Lung microvascular endothelial cell (primary cell): ENCODE measurements at regions not wholly inside any gene's neighbourhood (a gene's known extent, or its start where the extent isn't known, plus 50 kb on each side); places are given as distances from the start of the nearest gene placed in this dataset.
"Not testable (repeated sequence)": the region's sequence is repeated elsewhere in the genome, so short reads cannot be mapped to it uniquely, and the experiment has no call there.

Experiments
- DNase-seq, 2 donors: peaks; one replicate each; pipeline versions ENCODE4 v3.0.0 to v3.0.0-alpha.2; 2010; ENCODE audit warnings: low read depth in 2 of 2

DNA sequence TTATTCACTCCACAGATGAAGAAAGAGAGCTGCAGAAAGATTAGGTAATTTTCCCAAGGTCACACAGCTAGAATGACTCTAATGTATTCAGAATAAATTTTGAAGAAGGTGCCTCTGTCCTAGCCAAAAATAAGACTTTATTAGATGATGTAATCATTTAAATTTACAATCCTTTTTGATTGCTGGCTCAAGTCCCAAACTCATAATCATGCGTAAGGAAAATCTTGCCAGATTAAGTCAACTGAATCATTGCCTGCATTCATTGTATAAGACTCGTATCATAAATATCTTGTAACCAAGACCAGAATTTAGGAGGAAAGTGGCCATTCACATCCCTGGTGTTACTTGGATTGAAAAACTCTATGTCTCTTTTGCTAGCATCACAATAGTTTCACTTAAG, 53.1 kb upstream of the STK39 start:
- DNase-seq, result no peak

DNA sequence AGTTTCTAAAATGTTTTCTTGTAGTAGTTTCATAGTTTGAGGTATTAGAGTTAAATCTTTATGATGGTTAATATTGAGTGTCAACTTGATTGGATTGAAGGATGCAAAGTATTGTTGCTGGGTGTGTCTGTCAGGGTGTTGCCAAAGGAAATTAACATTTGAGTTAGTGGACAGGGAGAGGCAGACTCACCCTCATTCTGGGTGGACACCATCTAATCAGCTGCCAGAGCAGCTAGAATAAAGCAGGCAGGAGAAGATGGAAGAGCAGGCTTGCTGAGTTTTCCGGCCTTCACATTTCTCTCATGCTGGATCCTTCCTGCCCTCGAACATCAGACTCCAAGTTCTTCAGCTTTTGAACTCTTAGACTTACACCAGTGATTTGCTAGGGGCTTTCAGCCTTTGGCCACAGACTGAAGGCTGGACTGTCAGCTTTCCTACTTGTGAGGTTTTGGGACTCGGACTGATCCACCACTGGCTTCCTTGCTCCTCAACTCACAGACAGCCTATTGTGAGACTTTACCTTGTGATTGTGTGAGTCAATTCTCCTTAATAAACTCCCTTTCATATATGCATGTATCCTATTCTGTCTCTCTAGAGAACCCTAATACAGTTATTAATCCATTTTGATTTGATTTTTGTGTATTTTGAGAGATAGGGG, 56.8 kb upstream of the STK39 start:
- DNase-seq, result no peak

DNA sequence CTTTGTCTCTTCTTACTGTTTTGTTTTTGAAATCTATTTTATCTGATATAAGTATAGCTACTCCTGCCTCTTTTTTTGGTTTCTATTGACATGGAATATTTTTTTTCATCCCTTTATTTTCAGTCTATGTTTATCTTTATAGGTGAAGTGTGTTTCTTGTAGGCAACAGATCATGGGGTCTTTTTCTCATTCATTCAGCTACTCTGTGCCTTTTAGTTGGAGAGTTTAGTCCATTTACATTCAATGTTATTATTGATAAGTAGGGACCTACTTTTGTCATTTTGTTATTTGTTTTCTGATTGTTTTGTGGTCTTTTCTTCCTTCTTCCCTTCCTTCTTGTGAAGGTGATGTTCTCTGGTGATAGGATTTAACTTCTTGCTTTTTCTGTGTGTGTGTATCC, 60.0 kb upstream of the STK39 start:
- no peak for DNase-seq

DNA sequence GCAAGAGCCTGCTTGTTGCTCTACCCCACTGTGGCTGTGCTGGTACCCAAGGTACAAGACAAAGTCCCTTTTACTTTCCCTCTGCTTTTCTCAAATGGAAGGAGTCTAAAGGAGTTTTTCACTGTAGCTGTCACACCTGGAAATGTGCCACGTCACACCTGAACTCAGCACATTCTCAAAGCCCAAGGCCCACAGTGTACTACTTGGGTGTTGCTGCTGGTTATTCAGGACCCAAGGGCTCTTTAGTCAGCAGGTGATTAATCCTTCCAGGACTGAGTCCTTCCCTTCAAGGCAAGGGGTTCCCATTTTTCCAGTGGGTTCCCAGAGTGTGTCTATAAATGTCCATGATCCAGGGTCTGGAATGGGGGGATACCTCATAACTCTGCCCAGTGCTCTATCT, 63.2 kb upstream of the STK39 start:
- no peak for DNase-seq

DNA sequence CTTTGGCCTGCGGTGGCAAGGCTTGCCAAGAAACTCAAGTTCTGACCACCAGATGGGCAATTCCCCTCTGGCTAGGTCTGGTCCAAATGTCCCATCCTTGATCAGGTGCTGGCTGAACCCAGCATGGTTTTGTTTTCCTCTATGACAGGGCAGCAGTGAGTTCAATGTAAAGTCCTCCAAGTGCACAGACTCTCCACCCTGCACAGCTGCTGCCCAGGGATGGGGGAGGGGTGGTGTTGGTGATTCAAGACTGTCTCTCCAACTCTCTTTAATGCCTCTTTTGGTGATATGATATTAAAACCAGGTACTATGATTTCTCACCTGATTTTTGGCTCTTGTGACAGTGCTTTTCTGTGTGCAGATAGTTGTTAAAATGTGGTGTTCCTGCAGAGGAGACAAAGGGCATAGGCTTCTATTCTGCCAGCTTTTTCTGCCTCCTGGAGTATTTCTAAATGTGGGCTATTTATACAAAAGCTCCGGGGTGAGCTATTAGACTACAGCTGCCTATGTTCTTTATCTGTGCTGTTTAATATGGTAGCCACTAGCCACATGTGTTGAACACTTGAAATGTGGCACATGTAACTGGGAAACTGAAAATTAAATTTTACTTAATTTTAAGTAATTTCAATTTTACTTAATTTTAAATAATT, 64.0 kb upstream of the STK39 start:
- DNase-seq, result no peak

DNA sequence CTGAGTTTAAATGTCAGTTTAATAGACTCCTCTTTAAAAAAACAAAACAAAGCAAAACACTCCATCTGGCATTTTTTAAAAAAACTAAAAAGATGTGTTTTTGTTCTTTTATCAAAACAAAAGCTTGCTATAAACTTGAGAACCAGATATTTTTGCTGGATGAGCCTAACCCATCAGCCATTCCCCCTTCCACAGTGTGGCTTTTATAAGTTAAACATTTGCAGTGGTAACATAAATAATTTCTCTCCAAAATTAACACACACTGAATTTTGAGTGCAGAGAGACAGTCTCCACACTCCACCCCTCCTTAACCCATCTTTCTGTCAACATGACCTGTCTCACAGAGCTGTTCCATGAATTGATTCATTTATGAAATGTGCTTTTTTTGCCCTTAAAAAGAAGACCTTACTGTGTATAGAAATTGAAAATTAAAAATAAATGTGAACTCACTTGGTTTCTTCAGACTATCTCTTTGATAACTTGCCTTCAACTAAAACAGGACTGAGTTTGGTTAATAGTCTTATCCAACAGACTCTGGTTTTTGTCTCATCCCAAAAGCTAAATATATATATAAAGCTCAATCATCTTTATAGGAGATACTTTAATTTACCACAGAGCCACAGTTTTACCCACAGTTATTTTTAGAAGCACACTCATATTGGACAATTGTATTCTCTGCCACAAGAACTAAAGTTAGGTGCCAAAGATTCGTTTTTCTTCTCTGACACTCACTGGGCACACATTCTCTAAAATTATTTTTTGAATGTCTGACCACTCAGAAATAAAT, 64.8 kb upstream of the STK39 start:
- no peak for DNase-seq

DNA sequence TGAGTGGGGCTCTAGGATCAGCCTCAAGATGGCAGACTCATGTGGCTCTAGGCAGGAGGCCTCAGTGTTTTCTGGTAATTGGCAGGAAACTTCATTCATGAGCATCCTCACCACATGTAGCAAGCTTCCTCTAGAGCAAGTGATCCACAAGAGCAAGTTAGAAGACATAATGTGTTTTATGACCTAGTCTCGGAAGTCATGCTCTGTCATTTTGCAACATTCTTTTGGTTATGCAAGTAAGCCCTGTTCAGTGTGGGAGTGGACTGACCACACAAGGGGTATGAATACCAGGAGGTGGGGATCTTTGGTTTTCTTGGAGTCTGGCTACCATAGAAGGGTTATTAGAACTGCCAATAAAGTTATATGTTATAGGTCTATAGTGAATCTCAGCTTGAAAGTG, 66.8 kb upstream of the STK39 start:
- no peak for DNase-seq

DNA sequence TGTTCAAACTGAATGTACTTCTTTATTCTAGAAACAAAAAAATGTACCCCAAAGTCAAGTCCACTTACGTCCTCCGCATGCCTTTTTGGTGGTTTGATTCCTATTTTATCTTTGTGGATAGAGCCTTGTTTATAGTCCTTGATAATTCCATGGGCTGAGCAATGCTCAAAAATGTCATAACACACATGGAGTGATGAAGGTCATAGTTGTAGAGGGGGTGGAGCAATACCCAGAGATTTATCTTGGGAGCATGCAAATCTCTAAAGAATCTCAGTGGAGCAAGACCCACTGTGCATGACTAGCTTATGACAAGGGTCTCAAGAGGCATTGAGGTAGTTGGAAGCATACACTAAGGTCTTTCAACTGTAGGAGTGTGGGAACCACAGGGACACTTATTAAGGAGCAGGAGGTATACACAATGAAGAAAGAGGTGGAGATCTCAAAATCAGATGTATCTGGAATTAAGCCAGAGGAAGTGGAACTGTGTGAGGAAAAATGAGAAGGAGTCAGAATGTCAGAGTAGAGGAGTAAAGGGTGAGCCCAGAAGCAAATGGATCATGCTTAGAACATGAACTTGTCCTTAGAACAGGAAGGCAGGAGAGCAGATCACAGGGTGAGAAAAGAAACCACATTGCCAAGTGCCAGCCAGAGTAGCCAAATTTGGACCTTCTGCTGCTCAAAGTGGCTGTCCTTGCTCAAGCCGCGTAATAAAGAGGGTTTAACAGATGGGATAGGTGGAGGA, 68.1 kb upstream of the STK39 start:
- DNase-seq, result no peak

DNA sequence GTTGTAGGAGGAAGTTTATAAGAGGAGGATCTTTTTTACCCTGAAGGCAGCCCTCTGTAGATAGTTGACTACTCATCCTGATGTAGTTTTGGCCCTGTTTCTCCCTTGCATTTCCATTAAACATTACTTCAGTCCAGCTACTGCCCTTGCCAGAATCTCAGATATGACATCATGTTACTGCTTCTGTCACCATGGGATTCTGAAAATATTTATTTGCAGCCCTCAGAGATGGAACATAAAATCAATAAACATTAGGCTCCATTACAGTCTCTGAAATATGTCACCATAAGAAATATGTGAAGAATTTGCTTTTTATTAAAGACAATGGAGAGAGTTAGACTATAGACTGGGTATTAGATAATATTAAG, 68.7 kb upstream of the STK39 start:
- no peak for DNase-seq

DNA sequence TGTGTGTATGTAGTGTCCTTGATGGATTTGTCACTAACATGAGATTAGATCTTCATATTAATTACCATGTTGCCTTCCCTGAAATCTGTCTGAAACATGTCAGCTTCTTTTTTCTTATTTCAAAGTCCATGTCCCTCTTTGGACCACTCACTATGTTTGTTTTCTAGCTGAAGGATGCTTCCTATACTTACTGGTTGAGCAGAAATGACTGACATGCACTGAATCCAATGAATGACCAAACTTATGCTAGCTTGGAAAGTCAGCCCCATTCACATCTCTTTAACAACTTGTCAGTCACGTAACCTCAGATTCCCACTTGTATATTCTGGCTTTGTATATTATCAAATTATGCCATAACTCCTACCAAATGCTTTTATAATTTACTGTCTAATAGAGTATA, 69.9 kb upstream of the STK39 start:
- DNase-seq, result no peak

DNA sequence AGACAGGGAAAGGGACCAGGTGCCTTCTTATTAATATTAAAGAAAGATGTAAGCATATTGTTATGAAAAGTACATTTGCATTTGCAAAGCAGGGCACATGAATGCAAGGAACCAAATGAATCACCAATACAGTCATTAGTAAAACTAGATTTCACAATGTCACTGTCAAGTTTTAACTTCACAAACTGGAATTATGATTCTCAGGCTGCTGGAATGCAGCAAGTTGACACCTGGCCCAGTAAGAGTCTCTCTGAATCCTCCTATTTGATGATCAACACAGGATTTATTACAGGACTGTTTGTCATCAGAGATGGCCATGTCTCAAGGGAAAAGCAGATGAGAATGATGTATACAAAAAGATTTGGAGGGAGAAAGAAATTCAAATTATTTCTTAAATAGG, 72.9 kb upstream of the STK39 start:
- no peak for DNase-seq

DNA sequence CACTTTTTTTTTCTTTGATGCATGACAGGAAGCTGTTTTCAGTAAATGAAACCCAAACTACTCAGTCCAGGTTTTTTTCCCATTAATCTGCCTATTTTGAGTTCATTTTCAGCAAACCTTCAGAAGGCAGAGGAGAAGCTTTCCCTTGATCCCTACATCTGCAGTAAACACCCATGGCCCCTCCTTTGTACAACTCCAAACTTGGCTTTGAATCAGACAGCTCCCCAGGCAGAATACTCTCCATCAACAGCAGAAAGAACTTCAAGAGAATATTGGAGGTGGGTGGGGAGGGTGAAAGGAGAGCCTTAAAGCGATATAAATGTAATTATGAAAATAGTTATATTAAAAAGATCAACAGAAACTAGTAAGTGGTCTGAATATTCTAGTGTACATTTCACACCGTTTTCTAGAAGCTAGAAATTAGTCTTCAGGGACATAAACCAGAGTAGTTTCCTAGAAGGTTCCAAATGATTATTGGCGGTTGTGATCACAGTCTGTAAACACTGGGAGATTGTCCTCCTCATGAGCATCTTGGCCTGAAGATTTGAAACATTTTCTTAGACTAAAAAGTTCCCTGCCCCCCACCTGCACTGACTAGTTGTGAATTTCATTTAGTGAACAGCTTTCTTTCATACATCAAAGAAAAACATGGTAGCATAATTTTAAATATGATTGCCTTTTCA, 75.1 kb upstream of the STK39 start:
- DNase-seq, result no peak

DNA sequence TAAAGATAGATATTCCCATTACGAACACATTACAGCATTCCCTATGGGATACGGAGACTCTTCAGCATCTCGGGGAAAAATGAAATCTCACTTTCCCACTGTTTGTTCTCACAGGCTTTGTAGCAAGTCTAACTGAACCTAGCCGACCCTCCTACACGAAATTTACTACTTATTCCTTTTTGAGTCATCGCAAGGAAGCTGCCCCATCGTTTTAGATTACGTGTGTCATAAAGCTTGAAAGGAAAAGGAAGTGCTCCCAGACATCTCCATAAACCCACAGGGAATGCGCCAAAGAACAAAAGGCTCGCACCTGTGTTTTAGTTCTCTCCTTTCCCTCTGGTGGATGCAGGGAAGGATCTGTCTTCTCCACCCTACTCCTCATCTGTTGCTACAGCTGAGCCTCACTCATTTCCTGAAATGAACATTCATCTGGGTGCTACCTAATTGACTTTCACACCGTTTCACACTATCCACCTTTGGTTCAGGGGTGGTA, 76.2 kb upstream of the STK39 start:
- DNase-seq, result no peak

DNA sequence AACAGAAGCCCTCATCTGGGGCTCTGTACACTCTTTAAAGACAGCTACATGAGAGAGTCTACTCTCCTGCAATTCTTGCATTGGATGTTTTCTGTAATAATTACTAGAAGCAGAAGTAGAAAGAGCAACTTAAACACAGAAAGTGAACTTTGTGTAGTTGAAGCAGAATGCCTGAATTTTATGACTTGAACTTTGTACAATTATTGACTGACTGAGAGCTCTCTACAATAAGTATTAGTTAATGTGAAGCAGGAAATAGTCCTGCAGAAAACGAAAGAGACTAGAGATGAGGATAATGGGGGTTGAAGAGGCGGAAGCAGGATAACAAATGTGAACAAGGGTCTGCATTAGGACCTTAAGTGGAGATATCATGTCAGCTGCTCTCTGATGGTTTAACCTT, 79.2 kb upstream of the STK39 start:
- no peak for DNase-seq

DNA sequence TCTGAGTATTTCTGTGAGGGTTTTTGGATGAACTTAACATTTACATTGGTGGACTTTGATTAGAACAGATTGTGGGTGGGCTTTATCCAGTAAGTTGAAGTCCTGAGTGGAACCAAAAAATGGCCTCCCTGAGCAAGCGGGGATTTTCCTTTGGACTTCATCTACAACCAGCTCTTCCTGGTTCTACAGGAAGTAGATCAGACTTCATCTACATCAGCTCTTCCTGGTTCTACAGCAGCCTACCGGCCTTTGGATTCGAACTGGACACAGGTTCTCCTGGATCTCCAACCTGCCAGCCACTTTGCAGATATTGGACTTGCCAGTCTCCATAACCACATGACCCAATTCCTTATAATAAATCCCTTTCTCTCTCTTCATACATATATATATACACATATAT, 79.9 kb upstream of the STK39 start:
- DNase-seq, result no peak

DNA sequence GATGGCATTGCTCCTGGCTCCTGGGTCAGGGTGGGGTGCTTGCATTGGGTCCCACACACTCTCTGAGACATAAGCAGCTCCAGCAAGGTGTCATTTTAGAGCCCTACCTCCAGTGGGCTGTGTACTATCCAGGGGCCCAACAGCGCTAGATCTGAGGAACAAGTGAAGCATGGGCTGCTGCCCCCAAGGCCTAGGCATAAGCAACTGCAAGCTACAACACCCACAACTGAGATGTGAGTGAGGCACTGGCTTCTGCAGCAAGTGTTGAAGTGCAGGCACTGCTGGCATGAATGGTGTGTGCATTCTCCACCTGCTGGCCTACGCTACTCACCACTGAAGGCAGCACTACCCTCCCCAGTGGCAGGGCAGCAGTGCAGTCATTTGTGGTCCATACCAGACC, 81.0 kb upstream of the STK39 start:
- no peak for DNase-seq

DNA sequence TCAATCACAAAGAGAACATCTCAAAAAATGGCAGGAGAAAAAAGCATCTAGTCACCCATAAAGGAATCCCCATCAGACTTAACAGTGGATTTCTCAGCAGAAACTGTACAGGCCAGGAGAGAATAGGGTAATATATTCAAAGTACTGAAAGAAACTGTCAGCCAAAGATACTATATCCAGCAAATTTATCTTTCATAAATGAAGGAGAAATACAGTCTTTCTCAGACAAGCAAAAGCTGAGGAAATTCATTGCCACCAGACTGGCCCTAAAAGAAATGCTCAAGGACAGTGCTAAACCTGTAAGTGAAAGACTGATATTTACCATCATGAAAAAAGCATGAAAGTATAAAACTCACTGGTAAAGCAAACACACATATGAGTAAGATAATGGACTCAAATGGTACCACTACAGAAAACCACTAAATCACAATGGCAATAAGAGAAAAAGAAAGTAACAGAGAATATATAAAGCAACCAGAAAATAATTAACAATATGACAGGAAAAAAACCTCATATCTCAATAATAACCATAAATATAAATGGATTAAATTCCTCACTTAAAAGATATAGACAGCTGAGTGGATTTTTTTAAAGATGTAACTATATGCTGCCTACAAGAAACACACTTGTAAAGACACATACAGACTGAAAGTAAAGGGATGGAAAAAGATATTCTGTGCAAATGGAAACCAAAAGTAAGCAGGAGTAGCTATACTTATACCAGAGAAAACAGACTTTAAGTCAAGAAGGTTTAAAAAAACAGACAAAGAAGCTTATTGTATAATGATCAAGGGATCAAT, 83.4 kb upstream of the STK39 start:
- no peak for DNase-seq

DNA sequence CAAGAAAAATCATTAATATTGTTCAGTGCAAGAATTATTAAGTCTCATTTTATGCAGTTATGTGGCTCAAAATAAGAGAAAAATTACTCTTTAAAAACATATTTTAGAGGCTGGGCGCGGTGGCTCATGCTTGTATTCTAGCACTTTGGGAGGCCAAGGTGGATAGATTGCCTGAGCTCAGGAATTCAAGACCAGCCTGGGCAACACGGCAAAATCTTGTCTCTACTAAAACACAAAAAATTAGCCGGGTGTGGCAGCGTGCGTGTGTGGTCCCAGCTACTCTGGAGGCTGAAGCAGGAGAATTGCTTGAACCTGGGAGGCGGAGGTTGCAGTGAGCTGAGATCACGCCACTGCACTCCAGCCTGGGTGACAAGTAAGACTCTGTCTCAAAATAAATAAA, 87.9 kb upstream of the STK39 start:
- not testable (repeated sequence) for DNase-seq

DNA sequence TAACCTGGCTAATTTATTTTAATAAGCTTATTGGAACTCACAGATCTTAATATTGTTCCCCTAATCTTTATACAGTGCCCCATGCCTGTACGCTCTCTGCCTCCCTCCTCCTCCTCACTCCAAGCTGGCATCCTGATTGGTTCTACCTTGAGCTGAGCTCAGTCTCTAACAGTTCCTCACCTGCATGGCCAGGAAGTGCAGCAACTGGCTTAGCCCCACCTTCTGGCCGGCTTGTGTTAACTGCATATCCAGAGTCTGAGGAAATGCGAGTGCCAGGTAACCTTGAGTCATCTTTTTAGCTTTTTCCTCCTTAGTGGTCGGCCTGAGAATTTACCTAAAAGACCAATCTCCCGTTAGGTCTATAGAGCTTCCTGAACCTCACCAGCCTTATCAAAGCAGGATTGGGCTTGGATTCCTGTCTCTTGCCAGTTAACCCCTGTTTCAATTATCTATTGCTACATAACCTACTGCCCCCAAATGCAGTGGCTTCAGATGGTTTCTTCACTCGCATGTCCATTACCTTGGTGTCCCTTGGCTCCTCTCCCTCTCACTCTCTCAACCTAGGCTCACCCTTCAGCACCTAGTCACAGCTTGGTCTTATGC, 89.5 kb upstream of the STK39 start:
- DNase-seq, result peak; percentile 8 to 11

DNA sequence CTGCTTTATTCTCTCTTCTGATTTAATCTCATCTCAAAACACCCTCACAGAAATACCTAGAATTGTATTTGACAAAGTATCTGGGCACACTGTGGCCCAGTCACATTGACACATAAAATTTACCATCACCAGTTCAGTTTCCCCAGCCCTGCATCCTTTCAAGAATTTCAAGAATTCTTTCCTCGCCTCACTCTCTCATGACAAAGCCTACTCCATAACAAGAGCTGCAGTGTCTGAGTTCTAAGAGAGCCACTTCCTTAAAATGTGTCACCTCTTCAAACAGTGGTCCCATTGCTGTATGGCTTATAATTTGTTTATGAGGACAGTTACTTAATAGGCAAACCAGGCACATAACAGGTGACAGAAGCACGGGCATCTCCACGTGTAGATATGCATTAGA, 90.9 kb upstream of the STK39 start:
- DNase-seq, result no peak
